ENCODE measurements at regions not wholly inside any gene's neighbourhood (a gene's known extent, or its start where the extent isn't known, plus 50 kb on each side); places are given as distances from the start of the nearest gene placed in this dataset.

DNA sequence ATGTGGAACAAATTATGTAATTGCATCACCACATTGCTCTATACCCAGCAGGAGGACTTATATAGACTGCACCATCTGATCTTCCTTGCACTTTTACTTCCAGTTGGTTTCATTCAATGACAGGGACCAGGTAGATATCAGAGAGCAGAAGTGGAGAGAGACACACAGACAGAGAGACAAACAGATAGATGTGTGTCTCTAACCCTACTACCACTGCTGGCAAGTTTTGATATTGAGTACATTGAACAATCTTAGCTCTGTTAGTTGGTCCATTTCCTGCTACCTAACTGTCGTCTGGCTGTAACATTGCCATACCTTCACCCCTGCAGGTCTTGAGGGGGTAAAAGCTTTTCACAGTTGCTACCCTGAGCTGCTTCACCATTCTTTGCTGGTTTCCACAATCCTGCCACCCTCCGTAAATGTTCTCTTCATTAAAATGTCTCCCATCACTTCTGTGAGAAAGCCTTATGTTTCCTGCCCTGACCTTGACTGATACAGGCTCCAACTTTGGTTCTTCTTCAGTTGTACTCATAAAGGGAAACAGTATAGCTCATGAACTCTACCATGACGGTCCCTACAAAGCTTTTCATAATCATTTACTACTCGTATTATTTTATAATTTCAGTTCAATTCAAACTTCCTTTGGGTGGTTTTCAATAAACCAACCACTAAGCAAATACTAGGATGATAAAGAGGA, 62.3 kb upstream of the ITGA4 start:
- TF ChIP-seq CTCF (IDR thresholded peaks at IDR 0.05) = no peak
- intact Hi-C loops (cut with DNase I) = no loop called here
- Histone ChIP-seq H3K36me3 (no peaks in the 10 kb centered on the region), H3K27me3 (no peaks in the 10 kb centered on the region), H3K4me3 (no peak overlapping the region), H3K27ac (peak overlapping the region in 1 of 2 donors; percentile 11), H3K9me3 (no peaks in the 10 kb centered on the region), H3K4me1 (peaks cover 0 to 31% of the 10 kb centered on the region in 2 donors)
- ATAC-seq = no peak
- no peak for DNase-seq

DNA sequence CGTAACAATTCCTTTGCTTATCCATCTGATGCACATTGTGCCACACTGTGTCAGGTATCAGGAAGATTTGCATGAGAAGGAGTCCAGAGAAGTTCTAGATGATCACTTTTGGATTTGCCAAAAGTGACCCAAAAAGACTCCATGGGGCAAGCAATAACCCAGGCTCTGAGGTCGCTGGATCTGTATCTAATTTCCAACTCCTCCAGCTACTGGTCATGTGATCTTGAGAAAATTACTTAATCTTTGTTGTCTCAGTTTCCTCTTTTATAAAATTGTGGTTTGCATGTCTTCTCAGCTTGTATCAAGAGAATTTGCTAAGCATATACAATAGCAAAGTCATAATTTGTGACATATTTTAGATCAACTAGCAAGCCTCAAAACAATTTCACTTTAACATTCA, 61.3 kb upstream of the ITGA4 start:
- Histone ChIP-seq H3K27ac (no peak overlapping the region), H3K36me3 (no peaks in the 10 kb centered on the region), H3K9me3 (no peaks in the 10 kb centered on the region), H3K4me1 (peaks cover 0 to 31% of the 10 kb centered on the region in 2 donors), H3K4me3 (no peak overlapping the region), H3K27me3 (no peaks in the 10 kb centered on the region)
- ATAC-seq = no peak
- TF ChIP-seq CTCF (IDR thresholded peaks at IDR 0.05) = no peak
- intact Hi-C loops (cut with DNase I) = no loop called here
- no peak for DNase-seq

GRCh38 chr2:181396256-181397123, 60.7 kb upstream of the ITGA4 start:
- Histone ChIP-seq H3K36me3 (no peaks in the 10 kb centered on the region), H3K9me3 (no peaks in the 10 kb centered on the region), H3K4me1 (peaks cover 0 to 31% of the 10 kb centered on the region in 2 donors), H3K27ac (no peak overlapping the region), H3K27me3 (no peaks in the 10 kb centered on the region), H3K4me3 (no peak overlapping the region)
- intact Hi-C loops (cut with DNase I) = no loop called here
- ATAC-seq (no peak), DNase-seq (no peak)
- no peak for TF ChIP-seq CTCF (IDR thresholded peaks at IDR 0.05)

GRCh38 chr2:181397331-181397730, 59.9 kb upstream of the ITGA4 start:
- peaks cover 0 to 31% of the 10 kb centered on the region in 2 donors for H3K4me1 ChIP-seq
- no peaks in the 10 kb centered on the region for H3K27me3 ChIP-seq
- no peaks in the 10 kb centered on the region for H3K36me3 ChIP-seq
- no peak overlapping the region for H3K27ac ChIP-seq
- no peak for TF ChIP-seq CTCF (IDR thresholded peaks at IDR 0.05)
- intact Hi-C loops (cut with DNase I) = no loop called here
- no peak overlapping the region for H3K4me3 ChIP-seq
- no peaks in the 10 kb centered on the region for H3K9me3 ChIP-seq
- no peak for DNase-seq
- no peak for ATAC-seq

GRCh38 chr2:181398000-181398399, 59.2 kb upstream of the ITGA4 start:
- Histone ChIP-seq H3K4me3 (no peak overlapping the region), H3K27me3 (no peaks in the 10 kb centered on the region), H3K36me3 (no peaks in the 10 kb centered on the region), H3K27ac (no peak overlapping the region), H3K9me3 (no peaks in the 10 kb centered on the region), H3K4me1 (peaks cover 0 to 31% of the 10 kb centered on the region in 2 donors)
- intact Hi-C loops (cut with DNase I) = no loop called here
- DNase-seq = no peak
- no peak for TF ChIP-seq CTCF (IDR thresholded peaks at IDR 0.05)
- ATAC-seq = no peak
